Lung (tissue), 11 donors: ENCODE measurements at regions not wholly inside any gene's neighbourhood (a gene's known extent, or its start where the extent isn't known, plus 50 kb on each side); places are given as distances from the start of the nearest gene placed in this dataset.

Source experiments
- ATAC-seq: fragments of 200-7000 bp; cut with Tn5 transposase; one replicate; pipeline ENCODE4 v1.9.1; 2020; ENCODE audit warnings: moderate number of reproducible peaks; ENCODE audit not compliant: insufficient read depth, low FRiP score
- DNase-seq, 3 donors: peaks; one replicate each; pipeline ENCODE4 v3.0.0-alpha.2; 2013 to 2017
- H3K27ac ChIP-seq, 2 donors: one replicate each; pipeline ENCODE4 v1.5.1; 2013; ENCODE audit warnings: mild to moderate bottlenecking in 2 of 2, moderate library complexity in 2 of 2, control low read depth in 1 of 2, inconsistent platforms in 1 of 2, low read depth in 1 of 2, low read length in 1 of 2
- H3K27me3 ChIP-seq, 3 donors: one replicate each; pipeline ENCODE4 v1.5.1; 2013; ENCODE audit warnings: low read length in 2 of 3; ENCODE audit not compliant: control insufficient read depth in 3 of 3, insufficient read depth in 3 of 3
- H3K36me3 ChIP-seq, 4 donors: one replicate each; pipeline ENCODE4 v1.5.1; 2013; ENCODE audit warnings: low read length in 4 of 4, mild to moderate bottlenecking in 1 of 4, moderate library complexity in 1 of 4; ENCODE audit not compliant: control insufficient read depth in 4 of 4, insufficient read depth in 4 of 4
- H3K4me1 ChIP-seq, 5 donors: one replicate each; pipeline ENCODE4 v1.5.1; 2013; ENCODE audit warnings: low read length in 5 of 5, mild to moderate bottlenecking in 2 of 5, moderate library complexity in 1 of 5; ENCODE audit not compliant: control insufficient read depth in 5 of 5, insufficient read depth in 5 of 5
- H3K4me3 ChIP-seq: one replicate; pipeline ENCODE4 v1.5.1; 2013; ENCODE audit warnings: mild to moderate bottlenecking, control low read depth, moderate library complexity
- H3K9ac ChIP-seq, 2 donors: one replicate each; pipeline ENCODE4 v1.5.1; 2013; ENCODE audit warnings: low read length in 2 of 2, control low read depth in 1 of 2; ENCODE audit not compliant: insufficient read depth in 1 of 2
- H3K9me3 ChIP-seq, 4 donors: one replicate each; pipeline ENCODE4 v1.5.1; 2013; ENCODE audit warnings: low read length in 3 of 4, mild to moderate bottlenecking in 1 of 4, moderate library complexity in 1 of 4; ENCODE audit not compliant: control insufficient read depth in 4 of 4, insufficient read depth in 3 of 4
- WGBS, 2 donors: extraction: QIAGEN DNeasy Blood & Tissue Kit; methylation state at CpG; one replicate each; pipeline ENCODE4 v1.1.7; 2013; 5-methylcytosine and 5-hydroxymethylcytosine counted together
- TF ChIP-seq, protein P1 (sequence below): IDR thresholded peaks from 2 replicates; pipeline ENCODE4 v1.5.1; 2012; ENCODE audit warnings: mild to moderate bottlenecking; ENCODE audit errors: control extremely low read depth, extremely low read depth
- donor health status: control.
- donor health status: control.
- donor health status: Bipolar disorder and iron deficiency.
- donor health status: healthy.
- donor health status: DM: yes; HTN: yes; CAD: no.

GRCh38 chr6:140276133-140276532 is 901.7 kb upstream of the CITED2 start:
- Histone ChIP-seq H3K9ac (no peak overlapping the region), H3K36me3 (no peaks in the 10 kb centered on the region), H3K4me3 (no peak overlapping the region), H3K9me3 (no peaks in the 10 kb centered on the region), H3K4me1 (peaks cover 0 to 5% (median 0%) of the 10 kb centered on the region in 5 donors), H3K27ac (no peak overlapping the region), H3K27me3 (no peaks in the 10 kb centered on the region)
- TF ChIP-seq, protein P1, sequence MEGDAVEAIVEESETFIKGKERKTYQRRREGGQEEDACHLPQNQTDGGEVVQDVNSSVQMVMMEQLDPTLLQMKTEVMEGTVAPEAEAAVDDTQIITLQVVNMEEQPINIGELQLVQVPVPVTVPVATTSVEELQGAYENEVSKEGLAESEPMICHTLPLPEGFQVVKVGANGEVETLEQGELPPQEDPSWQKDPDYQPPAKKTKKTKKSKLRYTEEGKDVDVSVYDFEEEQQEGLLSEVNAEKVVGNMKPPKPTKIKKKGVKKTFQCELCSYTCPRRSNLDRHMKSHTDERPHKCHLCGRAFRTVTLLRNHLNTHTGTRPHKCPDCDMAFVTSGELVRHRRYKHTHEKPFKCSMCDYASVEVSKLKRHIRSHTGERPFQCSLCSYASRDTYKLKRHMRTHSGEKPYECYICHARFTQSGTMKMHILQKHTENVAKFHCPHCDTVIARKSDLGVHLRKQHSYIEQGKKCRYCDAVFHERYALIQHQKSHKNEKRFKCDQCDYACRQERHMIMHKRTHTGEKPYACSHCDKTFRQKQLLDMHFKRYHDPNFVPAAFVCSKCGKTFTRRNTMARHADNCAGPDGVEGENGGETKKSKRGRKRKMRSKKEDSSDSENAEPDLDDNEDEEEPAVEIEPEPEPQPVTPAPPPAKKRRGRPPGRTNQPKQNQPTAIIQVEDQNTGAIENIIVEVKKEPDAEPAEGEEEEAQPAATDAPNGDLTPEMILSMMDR: no peak
- ATAC-seq: no peak
- WGBS, 2 donors: 90 to 94% methylated on average over 1 of the region's 1 CpG
- DNase-seq: no peak

- H3K27ac ChIP-seq: no peak overlapping the region
- H3K36me3 ChIP-seq: no peaks in the 10 kb centered on the region
- no peak overlapping the region for H3K4me3 ChIP-seq
- H3K9ac ChIP-seq: no peak overlapping the region
- H3K27me3 ChIP-seq: no peaks in the 10 kb centered on the region
- no peaks in the 10 kb centered on the region for H3K9me3 ChIP-seq
- TF ChIP-seq, protein P1: no peak
- DNase-seq (no peak), ATAC-seq (no peak)
- peaks cover 0 to 5% (median 0%) of the 10 kb centered on the region in 5 donors for H3K4me1 ChIP-seq
These were observed 901.3 kb upstream of the CITED2 start for GRCh38 chr6:140275725-140276124.

GRCh38 chr6:140274548-140274947 is 900.1 kb upstream of the CITED2 start:
- H3K27me3 ChIP-seq: no peaks in the 10 kb centered on the region
- H3K27ac ChIP-seq: no peak overlapping the region
- TF ChIP-seq, protein P1: no peak
- H3K4me1 ChIP-seq: peaks cover 0 to 5% (median 0%) of the 10 kb centered on the region in 5 donors
- no peak for DNase-seq
- 93 to 97% methylated on average over 2 of the region's 2 CpGs for WGBS, 2 donors
- H3K9me3 ChIP-seq: no peaks in the 10 kb centered on the region
- H3K36me3 ChIP-seq: no peaks in the 10 kb centered on the region
- H3K4me3 ChIP-seq: no peak overlapping the region
- ATAC-seq: no peak
- no peak overlapping the region for H3K9ac ChIP-seq

GRCh38 chr6:140271759-140272377 is 897.4 kb upstream of the CITED2 start:
- WGBS, 2 donors: 72 to 90% methylated on average over 2 of the region's 2 CpGs
- TF ChIP-seq, protein P1: no peak
- Histone ChIP-seq H3K27ac (peak overlapping the region in 1 of 2 donors; percentile 21), H3K9me3 (no peaks in the 10 kb centered on the region), H3K9ac (no peak overlapping the region), H3K4me1 (peaks cover 0 to 5% (median 0%) of the 10 kb centered on the region in 5 donors), H3K27me3 (no peaks in the 10 kb centered on the region), H3K36me3 (no peaks in the 10 kb centered on the region), H3K4me3 (no peak overlapping the region)
- ATAC-seq (no peak), DNase-seq (peak in 1 of 3 donors; percentile 16)
